ENCODE measurements at regions not wholly inside any gene's neighbourhood (a gene's known extent, or its start where the extent isn't known, plus 50 kb on each side); places are given as distances from the start of the nearest gene placed in this dataset.
A peak's percentile ranks its signal among the peaks of the same experiment; 100 is the strongest.
"Not testable (repeated sequence)": the region's sequence is repeated elsewhere in the genome, so short reads cannot be mapped to it uniquely, and the experiment has no call there.

GRCh38 chr12:83886479-83886878 is 1026.1 kb downstream of the SLC6A15 start:
- DNase-seq: no peak

- not testable (repeated sequence) for DNase-seq
These were observed 1041.5 kb downstream of the SLC6A15 start for GRCh38 chr12:83870921-83871599.

GRCh38 chr12:83866477-83866876 is 1046.1 kb downstream of the SLC6A15 start:
- no peak for DNase-seq

- DNase-seq: peak; percentile 31
These were observed 1047.2 kb downstream of the SLC6A15 start for GRCh38 chr12:83865431-83865830.

GRCh38 chr12:83864054-83864453 is 1048.5 kb downstream of the SLC6A15 start:
- DNase-seq: no peak

- DNase-seq: peak; percentile 60
These were observed 1053.6 kb downstream of the SLC6A15 start for GRCh38 chr12:83859021-83859420.

- DNase-seq: no peak
These were observed 1055.8 kb downstream of the SLC6A15 start for GRCh38 chr12:83856803-83857202.

- no peak for DNase-seq
These were observed 1062.1 kb downstream of the SLC6A15 start for GRCh38 chr12:83850531-83850930.

GRCh38 chr12:83848702-83849101 is 1063.9 kb downstream of the SLC6A15 start:
- no peak for DNase-seq

- DNase-seq: peak; percentile 73
These were observed 1069.1 kb downstream of the SLC6A15 start for GRCh38 chr12:83843541-83843940.

GRCh38 chr12:83841620-83842019 is 1071.0 kb downstream of the SLC6A15 start:
- DNase-seq: peak; percentile 83

GRCh38 chr12:83827860-83828259 is 1084.7 kb downstream of the SLC6A15 start:
- peak; percentile 24 for DNase-seq

GRCh38 chr12:83827193-83827592 is 1085.4 kb downstream of the SLC6A15 start:
- no peak for DNase-seq

- peak; percentile 44 for DNase-seq
These were observed 1086.5 kb downstream of the SLC6A15 start for GRCh38 chr12:83826112-83826511.

- DNase-seq: peak; percentile 30
These were observed 1089.1 kb downstream of the SLC6A15 start for GRCh38 chr12:83823386-83824045.

GRCh38 chr12:83821967-83822366 is 1090.6 kb downstream of the SLC6A15 start:
- DNase-seq: no peak

- peak; percentile 82 for DNase-seq
These were observed 1093.7 kb downstream of the SLC6A15 start for GRCh38 chr12:83818881-83819280.

- no peak for DNase-seq
These were observed 1094.9 kb downstream of the SLC6A15 start for GRCh38 chr12:83817730-83818129.

GRCh38 chr12:83808591-83808990 is 1104.0 kb downstream of the SLC6A15 start:
- no peak for DNase-seq

GRCh38 chr12:83807871-83808270 is 1104.7 kb downstream of the SLC6A15 start:
- DNase-seq: no peak

- no peak for DNase-seq
These were observed 1106.7 kb downstream of the SLC6A15 start for GRCh38 chr12:83805873-83806272.

- DNase-seq: no peak
These were observed 1107.3 kb downstream of the SLC6A15 start for GRCh38 chr12:83805156-83805772.

- DNase-seq: no peak
These were observed 1110.6 kb downstream of the SLC6A15 start for GRCh38 chr12:83801972-83802371.

GRCh38 chr12:83800022-83800421 is 1112.6 kb downstream of the SLC6A15 start:
- no peak for DNase-seq

Data from fibroblast of upper back skin (primary cell).